ENCODE measurements at regions not wholly inside any gene's neighbourhood (a gene's known extent, or its start where the extent isn't known, plus 50 kb on each side); places are given as distances from the start of the nearest gene placed in this dataset.

- peak; percentile 53 for DNase-seq (ENCODE audit: low spot score)
Observed at GRCh38 chr4:165668694-165669093, 204.3 kb upstream of the TLL1 start.

- no peak for DNase-seq (ENCODE audit: low spot score)
Observed at GRCh38 chr4:165677081-165677480, 196.0 kb upstream of the TLL1 start.

GRCh38 chr4:165678236-165678935 lies 194.7 kb upstream of the TLL1 start:
- DNase-seq (ENCODE audit: low spot score): no peak

DNA sequence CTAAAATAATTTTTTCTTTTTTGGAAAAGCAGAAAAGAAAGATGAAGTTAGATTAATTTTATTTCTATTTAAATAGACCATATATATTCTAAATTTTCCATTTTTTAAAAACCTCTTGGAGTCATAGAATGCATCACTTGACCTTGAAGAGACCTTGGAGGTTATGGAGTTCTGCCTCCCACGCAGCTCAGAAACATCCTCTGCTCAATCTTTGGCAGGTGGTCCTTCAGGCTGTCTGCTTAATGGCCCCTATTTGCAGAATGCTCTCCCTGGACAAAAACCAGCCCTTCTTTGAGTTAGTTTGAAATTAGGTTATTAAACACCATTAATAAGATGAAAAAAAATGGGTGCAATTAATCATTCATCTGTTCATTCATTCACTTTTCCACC lies 194.1 kb upstream of the TLL1 start:
- DNase-seq (ENCODE audit: low spot score): no peak

GRCh38 chr4:165680821-165681220 lies 192.2 kb upstream of the TLL1 start:
- DNase-seq (ENCODE audit: low spot score): no peak

DNA sequence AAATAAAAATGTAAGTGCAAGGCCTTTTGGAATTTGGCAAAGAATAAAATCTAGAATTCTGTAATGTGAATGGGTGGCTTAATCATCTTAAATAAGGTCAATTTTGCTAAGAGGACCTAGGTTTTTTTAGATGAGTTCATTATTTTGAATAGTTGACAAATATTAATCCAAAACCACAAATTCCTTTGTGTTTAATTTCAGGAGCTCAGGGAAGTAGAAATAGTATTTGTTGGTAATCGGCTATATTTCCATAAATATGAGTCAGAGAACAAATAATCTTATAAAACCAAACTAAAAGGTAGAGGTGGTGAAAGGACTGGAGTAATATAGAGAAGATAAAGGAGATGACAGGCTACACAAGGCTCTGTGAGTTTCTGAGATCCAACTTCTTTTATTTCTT lies 190.4 kb upstream of the TLL1 start:
- DNase-seq (ENCODE audit: low spot score): peak; percentile 16

DNA sequence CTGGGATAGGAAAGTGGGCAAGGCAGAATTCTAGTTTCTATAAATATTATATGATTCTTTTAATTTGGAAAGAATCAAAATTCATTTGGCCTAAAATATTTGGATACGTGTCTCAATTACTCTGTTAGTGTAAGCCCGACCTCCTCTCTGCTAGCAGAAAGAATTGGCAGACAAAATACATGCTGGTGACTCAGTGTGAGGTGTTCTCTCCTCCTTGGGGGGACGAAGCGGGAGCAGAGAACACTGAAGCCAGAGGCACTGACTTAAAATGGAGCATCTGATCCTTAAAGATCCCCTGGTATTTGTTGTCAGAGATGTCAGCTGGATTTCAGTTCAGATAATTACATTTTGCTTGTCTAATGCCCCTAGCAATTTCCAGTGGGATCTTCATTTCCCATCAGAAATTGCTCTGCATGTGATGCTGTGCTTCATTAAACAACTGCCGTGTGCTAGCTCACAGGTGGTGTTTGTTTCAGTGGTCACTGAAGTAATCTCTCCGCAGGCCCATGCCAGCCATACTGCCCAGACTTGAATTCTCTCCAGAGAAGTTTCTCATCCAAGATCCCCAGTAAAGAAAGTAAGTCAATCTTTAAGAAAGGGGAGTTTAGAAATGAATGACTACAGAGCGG lies 188.7 kb upstream of the TLL1 start:
- DNase-seq (ENCODE audit: low spot score): peak; percentile 64

DNA sequence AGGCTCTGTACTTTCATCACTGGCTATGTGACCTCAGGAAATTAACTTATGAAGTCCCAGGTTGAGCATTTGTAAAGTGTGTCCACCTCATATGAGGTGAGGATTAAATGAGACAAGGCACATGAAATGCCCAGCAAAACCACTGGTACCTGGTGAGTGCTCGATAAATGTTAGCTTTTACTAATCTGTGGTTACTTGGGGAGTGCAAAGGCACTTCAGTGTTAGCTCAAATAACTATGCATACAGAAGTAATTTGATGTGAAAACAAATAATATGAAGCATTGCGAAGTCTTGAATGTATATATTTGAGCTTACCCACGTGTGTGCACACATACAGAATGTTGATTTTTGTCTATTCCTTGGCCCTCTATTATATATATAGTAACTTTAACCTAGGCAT lies 186.3 kb upstream of the TLL1 start:
- no peak for DNase-seq (ENCODE audit: low spot score)

- no peak for DNase-seq (ENCODE audit: low spot score)
Observed at GRCh38 chr4:165689159-165689558, 183.9 kb upstream of the TLL1 start.

DNA sequence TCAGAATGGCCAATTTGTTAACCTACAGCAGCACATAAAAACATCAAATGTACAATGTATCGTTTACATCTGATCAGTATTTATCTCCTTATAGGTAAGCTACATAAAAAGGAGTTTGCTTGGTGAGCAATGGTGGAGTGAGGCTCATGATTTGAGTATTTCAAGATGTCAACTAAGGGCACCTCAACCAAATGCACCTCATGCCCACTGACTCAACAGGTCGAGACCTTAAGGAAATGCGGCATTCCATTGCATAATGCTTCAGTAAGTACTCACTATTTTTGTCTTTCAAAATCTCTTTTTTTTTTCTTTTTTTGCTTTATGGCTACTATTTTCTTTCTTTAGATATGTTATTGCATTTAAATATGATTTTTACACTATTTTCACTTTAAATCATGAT lies 181.0 kb upstream of the TLL1 start:
- DNase-seq (ENCODE audit: low spot score): peak; percentile 34

DNA sequence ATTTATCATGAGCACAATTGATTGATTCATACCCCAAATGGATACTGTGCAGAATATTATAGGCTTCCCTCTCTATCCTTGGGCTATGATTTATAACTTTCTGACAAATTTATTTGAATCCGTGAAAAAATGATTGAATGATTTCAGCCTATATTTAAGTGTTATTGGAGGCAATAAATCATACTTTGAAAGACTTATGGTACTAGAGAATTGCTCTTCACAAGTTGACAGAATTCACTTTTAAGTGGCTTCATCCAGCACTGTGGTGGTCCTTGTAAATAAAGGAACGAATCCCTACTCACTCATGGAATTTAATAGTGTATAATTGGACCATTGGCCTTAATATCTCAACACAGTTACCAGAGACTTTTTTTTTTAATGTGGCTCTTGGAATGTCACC lies 174.8 kb upstream of the TLL1 start:
- DNase-seq (ENCODE audit: low spot score): no peak

DNA sequence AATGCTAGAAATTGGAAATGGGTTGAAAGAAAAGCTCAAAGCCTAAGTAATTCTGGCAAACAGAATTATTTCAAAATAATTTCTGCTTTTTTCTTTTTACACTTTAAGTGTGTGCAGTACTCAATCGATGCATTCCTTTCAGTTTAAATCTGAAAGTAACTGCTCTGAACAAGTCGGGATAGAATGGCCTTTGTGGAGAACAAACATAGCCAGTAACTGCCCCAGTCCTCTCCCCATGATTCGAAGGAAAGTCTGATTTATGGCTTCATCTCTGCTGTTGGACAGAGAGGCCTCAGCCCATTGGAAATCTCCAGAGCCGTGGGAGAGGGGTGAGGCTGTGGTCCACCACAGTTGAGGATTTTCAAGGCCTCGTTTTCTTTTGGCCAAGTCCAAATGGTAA lies 174.0 kb upstream of the TLL1 start:
- no peak for DNase-seq (ENCODE audit: low spot score)

DNA sequence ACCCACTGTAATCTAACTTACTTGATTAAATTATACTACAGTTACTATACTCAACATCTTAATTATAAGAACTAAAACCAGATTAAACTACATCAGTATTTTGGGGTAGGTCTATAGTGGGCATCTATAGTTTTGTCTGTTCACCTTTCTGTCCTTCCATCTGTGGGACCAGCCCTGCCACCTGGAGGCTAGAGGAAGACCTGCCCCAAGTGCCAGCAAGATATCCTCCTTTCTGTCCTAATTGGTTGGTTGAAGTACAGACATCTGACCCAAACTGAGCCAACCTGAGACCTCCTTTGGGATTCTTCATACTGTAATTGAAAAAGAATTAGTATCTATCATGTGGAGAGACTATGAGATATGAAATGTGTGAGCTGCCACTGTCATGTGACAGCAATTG lies 172.2 kb upstream of the TLL1 start:
- DNase-seq (ENCODE audit: low spot score): peak; percentile 22

- no peak for DNase-seq (ENCODE audit: low spot score)
Observed at GRCh38 chr4:165707128-165707527, 165.9 kb upstream of the TLL1 start.

DNA sequence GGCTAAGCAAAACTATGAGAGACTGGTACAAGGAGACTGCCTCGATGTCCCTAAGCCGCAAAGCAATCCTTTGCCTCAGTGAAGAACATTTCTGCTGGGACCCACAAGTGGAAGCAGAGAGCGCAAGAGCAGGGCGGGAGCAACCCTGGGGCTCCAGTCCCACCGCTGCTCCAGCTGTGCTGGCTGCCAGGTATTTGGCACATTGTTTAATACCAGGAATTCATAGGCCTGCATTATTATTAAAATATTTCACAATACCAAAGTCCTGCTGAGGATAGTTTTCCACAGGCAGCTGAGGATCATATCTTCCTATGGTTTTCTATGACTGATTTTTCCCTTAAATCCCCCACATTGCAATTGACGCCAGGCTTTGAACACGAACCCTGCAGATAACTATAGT lies 163.5 kb upstream of the TLL1 start:
- DNase-seq (ENCODE audit: low spot score): no peak

GRCh38 chr4:165709973-165710526 lies 163.0 kb upstream of the TLL1 start:
- DNase-seq (ENCODE audit: low spot score): peak; percentile 17

DNA sequence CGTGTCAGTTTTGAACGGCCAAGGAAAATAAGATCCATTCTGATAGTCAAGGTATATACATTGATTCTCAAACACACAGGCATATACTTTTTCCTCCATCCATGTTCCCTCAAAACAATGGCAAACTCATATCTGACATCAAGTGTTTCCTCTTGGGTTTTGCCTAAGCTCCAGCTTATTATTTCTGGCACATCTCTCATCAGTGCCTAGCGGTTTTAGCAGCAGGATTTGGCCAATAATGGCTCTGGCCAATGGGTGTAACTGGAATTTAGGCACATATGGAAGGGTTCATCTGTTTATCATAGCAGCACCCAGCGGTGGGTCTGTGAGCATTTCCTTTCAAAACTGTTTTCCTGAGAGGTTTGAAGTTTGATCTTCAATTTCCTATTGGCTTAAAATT lies 161.6 kb upstream of the TLL1 start:
- no peak for DNase-seq (ENCODE audit: low spot score)

DNA sequence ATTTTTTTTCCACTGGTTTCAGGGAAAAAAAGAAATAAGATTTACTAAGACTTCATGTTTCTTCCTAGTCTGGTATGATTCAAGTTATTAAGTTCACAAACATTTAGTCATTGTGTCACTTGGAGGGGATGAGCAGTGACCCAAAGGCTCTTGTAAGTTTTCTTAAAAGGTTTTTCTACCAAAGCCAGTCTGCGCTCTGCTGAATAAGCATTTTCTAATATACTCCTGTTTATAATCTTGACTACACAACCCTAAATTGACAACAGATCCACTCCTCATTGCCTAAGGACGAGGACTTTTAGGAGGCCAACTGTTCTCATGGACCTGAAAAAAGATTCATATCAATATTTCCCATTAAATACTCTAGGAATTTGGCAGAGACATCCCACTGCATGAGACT lies 161.1 kb upstream of the TLL1 start:
- DNase-seq (ENCODE audit: low spot score): no peak

GRCh38 chr4:165714650-165715049 lies 158.4 kb upstream of the TLL1 start:
- DNase-seq (ENCODE audit: low spot score): no peak

DNA sequence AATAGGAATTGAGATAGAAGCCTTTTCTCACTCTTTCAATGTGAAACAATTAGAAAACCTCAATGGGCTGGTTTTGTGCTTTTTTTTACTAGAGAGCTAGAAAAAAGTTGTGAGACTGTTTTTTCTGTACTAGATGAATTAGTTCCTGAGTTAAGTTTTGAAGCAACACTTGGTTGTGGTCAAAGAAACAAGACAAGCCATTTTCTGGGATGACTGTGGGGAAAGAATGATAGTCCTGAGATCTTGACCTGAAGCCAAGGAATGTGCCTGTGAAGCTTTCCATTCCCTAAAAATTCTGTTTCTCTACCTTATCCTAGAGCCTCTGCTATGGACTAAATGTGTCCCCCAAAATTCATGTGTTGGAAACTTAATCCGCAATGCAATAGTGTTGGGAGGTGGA lies 157.8 kb upstream of the TLL1 start:
- DNase-seq (ENCODE audit: low spot score): no peak

- DNase-seq (ENCODE audit: low spot score): peak; percentile 30
Observed at GRCh38 chr4:165715989-165716388, 157.0 kb upstream of the TLL1 start.

DNA sequence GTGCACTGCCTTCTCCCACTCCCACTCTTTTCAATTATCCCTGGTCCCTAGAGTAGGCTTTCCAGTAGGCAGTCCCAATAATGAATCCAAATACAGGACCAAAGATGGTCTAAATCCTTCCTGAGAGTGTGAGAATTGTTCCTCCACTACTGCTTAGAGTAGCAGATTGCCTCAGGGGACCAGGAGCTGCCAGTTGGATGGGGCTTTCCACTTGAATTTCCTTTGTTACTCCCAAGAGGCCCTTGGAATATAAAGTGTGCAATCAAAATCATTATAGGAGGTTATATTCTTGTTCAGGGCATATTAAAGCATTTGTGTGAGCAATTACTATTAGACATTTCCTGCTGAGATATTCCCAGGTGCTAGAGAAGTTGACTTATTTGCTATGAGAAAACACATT lies 156.6 kb upstream of the TLL1 start:
- DNase-seq (ENCODE audit: low spot score): no peak

- DNase-seq (ENCODE audit: low spot score): no peak
Observed at GRCh38 chr4:165718660-165719059, 154.4 kb upstream of the TLL1 start.

Data from kidney tubule cell (primary cell).